HG02981 (cell line): ENCODE measurements at regions not wholly inside any gene's neighbourhood (a gene's known extent, or its start where the extent isn't known, plus 50 kb on each side); places are given as distances from the start of the nearest gene placed in this dataset.

Experiments
- ATAC-seq: cut with Tn5 transposase; IDR thresholded peaks from one replicate; pipeline ENCODE4 v1.9.1; 2021; ENCODE audit warnings: mild to moderate bottlenecking, moderate library complexity; ENCODE audit not compliant: unreplicated experiment

- no peak for ATAC-seq
Observed at GRCh38 chr3:24033818-24034217, 88.7 kb downstream of the NR1D2 start.

- no peak for ATAC-seq
Observed at GRCh38 chr3:24034464-24034863, 89.4 kb downstream of the NR1D2 start.

- ATAC-seq = no peak
Observed at GRCh38 chr3:24037971-24038370, 92.9 kb downstream of the NR1D2 start.

GRCh38 chr3:24040311-24040710, 95.2 kb downstream of the NR1D2 start:
- no peak for ATAC-seq

GRCh38 chr3:24042174-24043059, 97.3 kb downstream of the NR1D2 start:
- ATAC-seq = no peak

GRCh38 chr3:24043168-24043567, 98.1 kb downstream of the NR1D2 start:
- ATAC-seq = no peak

GRCh38 chr3:24043985-24044384, 98.9 kb downstream of the NR1D2 start:
- no peak for ATAC-seq

GRCh38 chr3:24046214-24046613, 101.1 kb downstream of the NR1D2 start:
- no peak for ATAC-seq

GRCh38 chr3:24047513-24047912, 102.4 kb downstream of the NR1D2 start:
- ATAC-seq = peak; percentile 20

- ATAC-seq = no peak
Observed at GRCh38 chr3:24048843-24049242, 103.8 kb downstream of the NR1D2 start.

- no peak for ATAC-seq
Observed at GRCh38 chr3:24052446-24052845, 107.4 kb downstream of the NR1D2 start.

GRCh38 chr3:24058940-24059705, 114.0 kb downstream of the NR1D2 start:
- no peak for ATAC-seq

GRCh38 chr3:24060055-24060454, 115.0 kb downstream of the NR1D2 start:
- ATAC-seq = no peak

- ATAC-seq = no peak
Observed at GRCh38 chr3:24062916-24063315, 117.8 kb downstream of the NR1D2 start.
